CD14-positive monocyte (primary cell): ENCODE measurements at regions not wholly inside any gene's neighbourhood (a gene's known extent, or its start where the extent isn't known, plus 50 kb on each side); places are given as distances from the start of the nearest gene placed in this dataset.

Experiments used
- DNase-seq, 3 donors: peaks; one replicate each; pipeline ENCODE4 v3.0.0-alpha.2; 2011 to 2022
- H2AFZ ChIP-seq: 2 replicates; pipeline ENCODE4 v1.6.0; 2012; ENCODE audit warnings: mild to moderate bottlenecking, low read depth, low read length, inconsistent platforms; ENCODE audit not compliant: insufficient read depth, poor library complexity, severe bottlenecking
- H3K27ac ChIP-seq, 2 donors: 1 replicate in 1 of 2; 2 replicates in 1 of 2; pipeline ENCODE4 v1.5.1; 2012 to 2013; ENCODE audit warnings: low read length in 2 of 2, control low read depth in 1 of 2, inconsistent platforms in 1 of 2, low read depth in 1 of 2, mild to moderate bottlenecking in 1 of 2
- H3K27me3 ChIP-seq, 2 donors: one replicate each; pipeline versions ENCODE4 v1.6.0 to v1.6.1; 2011 to 2013; ENCODE audit warnings: low read length in 2 of 2; ENCODE audit not compliant: control insufficient read depth in 2 of 2, insufficient read depth in 2 of 2
- H3K36me3 ChIP-seq, 2 donors: replicated peaks in 1 of 2; 1 replicate in 1 of 2; 2 replicates in 1 of 2; pipeline versions ENCODE4 v1.5.1 to v1.6.1; 2012 to 2013; ENCODE audit warnings: low read length in 2 of 2, control low read depth in 1 of 2, inconsistent platforms in 1 of 2, mild to moderate bottlenecking in 1 of 2; ENCODE audit not compliant: insufficient read depth in 2 of 2, control insufficient read depth in 1 of 2
- H3K4me1 ChIP-seq, 2 donors: 1 replicate in 1 of 2; 2 replicates in 1 of 2; pipeline versions ENCODE4 v1.5.1 to v1.6.1; 2012 to 2013; ENCODE audit warnings: low read length in 2 of 2, control low read depth in 1 of 2, inconsistent platforms in 1 of 2, mild to moderate bottlenecking in 1 of 2, moderate library complexity in 1 of 2; ENCODE audit not compliant: insufficient read depth in 2 of 2, control insufficient read depth in 1 of 2
- H3K4me2 ChIP-seq: replicated peaks from 2 replicates; pipeline ENCODE3; 2012; ENCODE audit warnings: low read length, moderate library complexity, mild to moderate bottlenecking; ENCODE audit not compliant: poor library complexity, severe bottlenecking; ENCODE audit errors: extremely low read depth
- H3K4me3 ChIP-seq, 3 experiments: fragments of 200-600 bp in 1 of 3; sonication (generic) in 1 of 3; replicated peaks in 1 of 3; 1 replicate in 2 of 3; 2 replicates in 1 of 3; pipeline ENCODE4 v1.5.1; 2011 to 2013; ENCODE audit warnings: low read length in 3 of 3, mild to moderate bottlenecking in 3 of 3, control low read depth in 2 of 3, low read depth in 2 of 3, inconsistent platforms in 1 of 3, moderate library complexity in 1 of 3
- H3K79me2 ChIP-seq: 2 replicates; pipeline ENCODE4 v1.6.0; 2012; ENCODE audit warnings: mild to moderate bottlenecking, control low read depth, inconsistent platforms, low read length, moderate library complexity; ENCODE audit not compliant: insufficient read depth
- H3K9ac ChIP-seq: 2 replicates; pipeline ENCODE4 v1.6.0; 2017; ENCODE audit warnings: low read length, mild to moderate bottlenecking; ENCODE audit not compliant: insufficient read depth, poor library complexity, severe bottlenecking
- H3K9me3 ChIP-seq, 2 donors: replicated peaks in 1 of 2; 1 replicate in 1 of 2; 2 replicates in 1 of 2; pipeline versions ENCODE4 v1.5.1 to v1.6.1; 2012 to 2013; ENCODE audit warnings: low read length in 2 of 2, control low read depth in 1 of 2; ENCODE audit not compliant: control insufficient read depth in 1 of 2, insufficient read depth in 1 of 2
- H4K20me1 ChIP-seq: 2 replicates; pipeline ENCODE4 v1.6.0; 2012; ENCODE audit warnings: mild to moderate bottlenecking, low read length, control low read depth, moderate library complexity; ENCODE audit not compliant: insufficient read depth
- H3K27ac Mint-ChIP-seq, 7 donors: one replicate each; pipeline ENCODE4 v1.8.0; 2020; ENCODE audit warnings: mild to moderate bottlenecking in 7 of 7, mixed read lengths in 7 of 7, moderate library complexity in 6 of 7, inconsistent platforms in 2 of 7
- H3K27me3 Mint-ChIP-seq, 3 donors: one replicate each; pipeline ENCODE4 v1.8.0; 2021 to 2022; ENCODE audit warnings: low read depth in 3 of 3, mild to moderate bottlenecking in 3 of 3, mixed read lengths in 3 of 3, moderate library complexity in 3 of 3, inconsistent platforms in 1 of 3
- H3K36me3 Mint-ChIP-seq, 2 donors: one replicate each; pipeline ENCODE4 v1.8.0; 2020; ENCODE audit warnings: mixed read lengths in 2 of 2, inconsistent platforms in 1 of 2, mild to moderate bottlenecking in 1 of 2
- H3K4me1 Mint-ChIP-seq: one replicate; pipeline ENCODE4 v1.8.0; 2020; ENCODE audit warnings: mild to moderate bottlenecking, mixed read lengths
- H3K4me3 Mint-ChIP-seq, 2 donors: one replicate each; pipeline ENCODE4 v1.8.0; 2020; ENCODE audit warnings: mild to moderate bottlenecking in 2 of 2, mixed read lengths in 2 of 2, moderate library complexity in 1 of 2
- H3K9me3 Mint-ChIP-seq, 7 donors: one replicate each; pipeline ENCODE4 v1.8.0; 2020 to 2022; ENCODE audit warnings: mixed read lengths in 7 of 7, mild to moderate bottlenecking in 6 of 7, moderate library complexity in 6 of 7, inconsistent platforms in 2 of 7
- WGBS: methylation state at CpG from one replicate; pipeline ENCODE4 v1.1.5; 2013; ENCODE audit warnings: missing lambda C conversion rate; ENCODE audit not compliant: insufficient coverage; 5-methylcytosine and 5-hydroxymethylcytosine counted together
- intact Hi-C, 2 donors: fragments of 100-400 bp; cut with micrococcal nuclease; formaldehyde crosslinking; loops; one replicate each; pipeline versions ENCODE4 v1.15.0 to v1.15.1; 2023
- TF ChIP-seq, protein P1 (sequence below): fragments of 200-600 bp; IDR thresholded peaks from one replicate; pipeline ENCODE4 v1.8.0; 2022; ENCODE audit warnings: antibody characterized with exemption, mild to moderate bottlenecking

DNA sequence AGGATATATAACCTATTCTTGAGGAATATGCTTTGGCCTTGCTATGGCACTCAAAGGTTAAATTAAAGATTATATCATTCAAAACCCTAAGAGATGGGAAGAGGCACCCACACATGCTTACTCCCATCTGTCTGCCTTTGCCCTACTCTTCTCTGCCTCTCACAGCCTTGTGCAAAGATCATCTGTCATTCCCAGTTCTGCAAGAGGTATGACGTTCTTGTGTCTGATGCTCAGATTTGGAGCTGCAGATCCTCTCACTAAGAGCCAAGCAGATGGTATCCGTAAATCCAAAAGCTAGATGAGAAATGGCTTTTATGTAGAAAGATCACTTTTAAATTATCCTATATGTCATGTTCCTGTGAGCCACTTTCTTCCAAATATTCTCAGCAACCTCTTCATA lies 112.0 kb downstream of the GPR63 start:
- peaks cover 0 to 1% (median 0%) of the 10 kb centered on the region in 3 donors for H3K27me3 Mint-ChIP-seq
- H3K36me3 Mint-ChIP-seq: no peaks in the 10 kb centered on the region
- no peaks in the 10 kb centered on the region for H3K4me1 Mint-ChIP-seq
- Histone ChIP-seq H3K27ac (no peak overlapping the region), H2AFZ (no peak overlapping the region), H3K4me3 (no peak overlapping the region), H3K9ac (no peak overlapping the region), H3K27me3 (no peaks in the 10 kb centered on the region), H3K4me1 (no peaks in the 10 kb centered on the region), H3K4me2 (no peak overlapping the region), H3K79me2 (no peaks in the 10 kb centered on the region), H3K36me3 (no peaks in the 10 kb centered on the region), H4K20me1 (no peaks in the 10 kb centered on the region), H3K9me3 (no peaks in the 10 kb centered on the region)
- TF ChIP-seq, protein P1, sequence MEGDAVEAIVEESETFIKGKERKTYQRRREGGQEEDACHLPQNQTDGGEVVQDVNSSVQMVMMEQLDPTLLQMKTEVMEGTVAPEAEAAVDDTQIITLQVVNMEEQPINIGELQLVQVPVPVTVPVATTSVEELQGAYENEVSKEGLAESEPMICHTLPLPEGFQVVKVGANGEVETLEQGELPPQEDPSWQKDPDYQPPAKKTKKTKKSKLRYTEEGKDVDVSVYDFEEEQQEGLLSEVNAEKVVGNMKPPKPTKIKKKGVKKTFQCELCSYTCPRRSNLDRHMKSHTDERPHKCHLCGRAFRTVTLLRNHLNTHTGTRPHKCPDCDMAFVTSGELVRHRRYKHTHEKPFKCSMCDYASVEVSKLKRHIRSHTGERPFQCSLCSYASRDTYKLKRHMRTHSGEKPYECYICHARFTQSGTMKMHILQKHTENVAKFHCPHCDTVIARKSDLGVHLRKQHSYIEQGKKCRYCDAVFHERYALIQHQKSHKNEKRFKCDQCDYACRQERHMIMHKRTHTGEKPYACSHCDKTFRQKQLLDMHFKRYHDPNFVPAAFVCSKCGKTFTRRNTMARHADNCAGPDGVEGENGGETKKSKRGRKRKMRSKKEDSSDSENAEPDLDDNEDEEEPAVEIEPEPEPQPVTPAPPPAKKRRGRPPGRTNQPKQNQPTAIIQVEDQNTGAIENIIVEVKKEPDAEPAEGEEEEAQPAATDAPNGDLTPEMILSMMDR: no peak
- H3K27ac Mint-ChIP-seq: no peak overlapping the region
- intact Hi-C loops: no loop called here
- no peak for DNase-seq
- no peak overlapping the region for H3K4me3 Mint-ChIP-seq
- 100% methylated on average over 1 of the region's 2 CpGs for WGBS
- peaks cover 0 to 4% (median 0%) of the 10 kb centered on the region in 7 donors for H3K9me3 Mint-ChIP-seq

DNA sequence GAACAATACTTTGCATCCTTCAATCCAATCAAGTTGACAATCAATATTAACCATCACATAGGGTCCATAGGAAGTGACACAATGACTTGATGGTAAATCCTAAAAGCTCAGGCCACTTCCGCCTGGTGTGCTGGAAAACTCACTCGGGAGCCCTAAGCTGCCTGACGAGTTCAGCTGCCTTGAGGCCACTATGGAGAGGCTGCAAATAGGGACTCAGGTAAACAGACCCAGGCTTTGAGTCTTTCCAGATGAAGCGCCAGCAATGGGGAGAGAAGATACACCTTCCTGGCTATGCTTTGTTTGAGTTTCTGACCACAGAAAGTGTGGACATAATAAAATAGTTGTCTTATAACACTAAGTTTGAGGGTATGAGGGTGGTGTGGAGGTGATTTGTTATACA lies 112.6 kb downstream of the GPR63 start:
- H3K9ac ChIP-seq: no peak overlapping the region
- intact Hi-C loops: no loop called here
- no peaks in the 10 kb centered on the region for H3K36me3 ChIP-seq
- H4K20me1 ChIP-seq: no peaks in the 10 kb centered on the region
- H3K27ac ChIP-seq: no peak overlapping the region
- H3K4me1 ChIP-seq: no peaks in the 10 kb centered on the region
- Mint-ChIP-seq H3K4me1 (no peaks in the 10 kb centered on the region), H3K27ac (no peak overlapping the region), H3K4me3 (no peak overlapping the region), H3K9me3 (peaks cover 0 to 4% (median 0%) of the 10 kb centered on the region in 7 donors), H3K36me3 (no peaks in the 10 kb centered on the region), H3K27me3 (peaks cover 0 to 1% (median 0%) of the 10 kb centered on the region in 3 donors)
- no peak overlapping the region for H2AFZ ChIP-seq
- TF ChIP-seq, protein P1: no peak
- no peaks in the 10 kb centered on the region for H3K9me3 ChIP-seq
- 89% methylated on average over 3 of the region's 4 CpGs for WGBS
- no peak overlapping the region for H3K4me3 ChIP-seq
- DNase-seq: no peak
- no peak overlapping the region for H3K4me2 ChIP-seq
- H3K27me3 ChIP-seq: no peaks in the 10 kb centered on the region
- no peaks in the 10 kb centered on the region for H3K79me2 ChIP-seq
